NCI-H510A treated with DMSO at 0.1 percent for 48 hours (cell line): ENCODE measurements at regions not wholly inside any gene's neighbourhood (a gene's known extent, or its start where the extent isn't known, plus 50 kb on each side); places are given as distances from the start of the nearest gene placed in this dataset.

Source experiments
- DNase-seq: peaks from one replicate; lab custom pipeline; 2025; lab: John Stamatoyannopoulos, UW

- no peak for DNase-seq
Measured at GRCh38 chr12:42677461-42677860, 87.9 kb upstream of the PRICKLE1 start.

DNA sequence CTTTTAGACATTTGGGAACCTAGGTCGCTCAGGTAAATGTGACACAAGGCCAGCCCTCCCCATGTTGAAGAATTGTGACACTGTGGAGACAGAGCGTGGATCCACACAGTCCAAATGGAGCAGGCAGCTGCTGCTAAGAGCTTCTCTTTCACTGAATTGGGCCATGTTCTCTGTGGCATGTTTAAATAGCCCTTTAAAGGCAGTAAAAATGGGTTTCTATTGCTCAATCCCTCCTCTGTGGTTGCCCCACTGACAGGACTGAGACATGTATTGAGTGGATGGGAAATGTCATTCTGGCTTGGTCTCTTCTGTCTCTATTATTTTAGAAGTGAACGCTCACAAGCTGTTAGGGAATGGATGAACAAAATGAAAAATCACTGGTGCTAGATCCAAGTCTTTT lies 84.0 kb upstream of the PRICKLE1 start:
- DNase-seq: no peak

GRCh38 chr12:42670719-42671118 lies 81.2 kb upstream of the PRICKLE1 start:
- no peak for DNase-seq

GRCh38 chr12:42669553-42669952 lies 80.0 kb upstream of the PRICKLE1 start:
- DNase-seq: no peak

- DNase-seq: no peak
Measured at GRCh38 chr12:42666671-42667243, 77.2 kb upstream of the PRICKLE1 start.

DNA sequence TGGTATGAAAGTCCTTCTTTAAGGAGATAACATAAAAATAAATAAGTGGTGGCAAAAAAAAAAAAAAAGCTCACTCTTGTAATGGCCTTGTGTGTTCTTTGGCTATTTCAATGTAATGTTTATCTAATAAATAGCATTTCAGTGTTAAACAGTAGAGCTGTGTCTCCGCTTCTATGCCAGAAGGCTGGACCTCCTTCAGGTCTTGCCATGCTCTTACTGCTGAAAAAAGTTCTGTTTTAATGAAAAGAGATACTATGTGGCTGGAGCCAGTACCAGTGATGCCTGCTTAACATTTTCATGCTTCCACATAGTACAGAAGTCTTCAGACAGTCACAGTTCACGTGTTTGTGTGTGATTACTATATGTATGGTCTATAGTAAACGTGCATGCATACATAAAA lies 74.1 kb upstream of the PRICKLE1 start:
- no peak for DNase-seq

DNA sequence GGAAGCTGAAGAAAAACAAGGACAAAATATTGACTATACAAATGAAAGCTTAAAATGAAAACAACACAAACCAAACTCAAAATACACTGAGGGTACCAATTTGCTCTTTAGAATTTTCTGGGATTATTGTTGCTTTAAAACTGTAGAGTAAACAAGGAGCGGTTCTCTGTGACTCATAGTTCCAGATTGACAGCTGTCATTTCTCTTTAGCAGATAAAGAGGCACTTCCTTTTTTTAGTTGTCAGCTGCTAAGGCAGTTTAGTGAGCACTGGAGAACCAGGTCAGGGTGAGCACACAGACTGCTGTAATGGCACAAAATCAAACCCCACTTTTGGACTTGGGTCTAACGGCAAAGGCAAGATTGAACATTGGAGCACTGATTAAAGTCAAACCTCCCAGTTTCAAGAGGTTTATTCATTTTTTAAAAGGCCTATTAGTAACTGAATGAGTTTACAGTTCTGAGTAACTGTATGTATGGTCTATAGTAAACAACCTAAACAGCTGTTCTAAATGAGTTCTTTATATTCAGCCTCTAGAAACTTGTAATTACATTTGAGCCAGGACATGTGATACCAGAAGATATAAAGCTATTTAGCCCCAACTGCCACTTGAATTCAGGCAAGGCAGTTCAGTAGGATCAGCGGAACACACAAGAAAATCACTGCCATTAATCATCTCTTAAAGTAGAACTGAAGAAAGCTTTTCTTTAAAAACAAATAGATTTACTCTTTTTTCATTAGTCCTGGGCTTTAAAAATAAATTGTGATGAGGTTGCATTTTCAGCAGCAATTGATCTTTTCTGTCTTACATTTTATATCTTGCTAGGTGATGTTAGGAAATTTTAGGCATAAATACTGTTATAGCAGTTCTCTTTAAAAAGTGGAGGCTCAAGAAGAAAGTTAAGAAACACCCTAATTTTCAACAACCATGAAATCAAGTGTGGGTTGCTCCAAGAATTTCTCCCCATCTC lies 71.7 kb upstream of the PRICKLE1 start:
- no peak for DNase-seq

DNA sequence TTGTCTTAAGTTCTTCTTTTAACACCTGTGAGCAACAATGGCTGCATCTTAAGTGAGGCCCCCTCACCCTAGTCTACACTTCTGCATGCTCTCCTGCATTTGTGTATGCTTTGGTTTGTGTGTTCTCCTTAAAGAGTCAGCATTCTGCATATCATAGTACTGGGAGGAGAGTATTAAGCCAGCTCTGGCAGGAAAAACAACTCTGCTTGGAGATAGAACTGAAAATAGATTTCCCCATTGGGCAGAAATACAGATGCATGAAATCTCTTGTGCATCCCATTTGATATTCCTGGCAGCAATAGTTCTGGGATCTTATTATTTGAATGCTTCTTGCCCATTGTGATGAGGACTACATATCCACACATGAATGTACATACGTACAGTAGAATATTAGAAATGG lies 70.6 kb upstream of the PRICKLE1 start:
- no peak for DNase-seq

GRCh38 chr12:42652048-42652447 lies 62.5 kb upstream of the PRICKLE1 start:
- no peak for DNase-seq

GRCh38 chr12:42648061-42648460 lies 58.5 kb upstream of the PRICKLE1 start:
- DNase-seq: no peak

DNA sequence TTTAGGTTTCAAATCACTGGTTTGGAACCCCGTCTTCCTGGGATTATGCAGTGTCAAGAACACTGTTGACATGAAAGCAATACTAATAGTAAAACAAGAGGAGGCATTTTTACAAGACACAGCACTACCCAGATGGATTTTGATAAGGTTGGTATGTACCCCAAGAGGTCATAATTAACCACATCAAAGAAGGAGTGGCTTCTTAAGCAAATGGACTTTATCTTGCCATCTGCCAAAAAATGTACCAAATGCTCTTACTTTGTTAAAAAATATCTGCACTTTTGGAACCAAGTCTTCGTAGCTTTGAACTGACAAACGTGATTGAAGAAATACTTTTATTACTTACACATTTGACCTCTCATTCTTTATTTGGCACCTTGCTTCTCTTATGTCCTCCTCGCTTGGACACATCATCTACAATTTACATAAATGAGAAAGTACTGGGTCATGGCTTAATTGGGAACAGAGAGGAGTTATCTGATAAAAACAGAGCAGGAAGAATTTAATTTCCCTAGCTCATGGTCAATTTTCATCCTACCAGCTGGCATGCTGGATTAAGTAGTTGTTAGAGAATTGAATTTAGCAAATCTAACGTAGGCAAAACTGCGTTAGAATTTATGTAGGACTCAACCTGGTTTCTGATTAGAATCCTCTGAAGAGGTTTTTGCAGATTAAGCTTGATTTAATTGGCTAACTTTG lies 54.5 kb upstream of the PRICKLE1 start:
- no peak for DNase-seq

GRCh38 chr12:42641221-42641885 lies 51.8 kb upstream of the PRICKLE1 start:
- no peak for DNase-seq

- no peak for DNase-seq
Measured at GRCh38 chr12:42640391-42640790, 50.8 kb upstream of the PRICKLE1 start.

DNA sequence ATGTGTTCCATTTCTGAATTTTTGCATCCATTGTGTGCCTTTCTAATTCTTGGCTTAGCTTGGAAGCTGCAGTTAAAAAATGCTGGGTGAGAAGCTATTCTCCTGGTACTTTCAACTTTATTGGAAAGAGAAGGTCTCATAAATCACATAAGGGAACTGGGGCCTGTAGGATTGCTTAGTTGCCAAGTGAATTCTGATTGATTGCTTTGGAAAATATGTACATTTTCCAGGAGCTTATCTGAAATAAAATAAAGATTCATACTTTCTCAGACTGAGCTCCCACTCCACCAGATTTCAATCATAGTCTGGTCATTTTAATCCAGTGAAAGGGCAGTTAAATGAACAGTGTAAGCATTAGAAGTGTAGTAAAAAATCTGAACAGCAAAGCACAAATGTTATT lies 50.0 kb upstream of the PRICKLE1 start:
- DNase-seq: no peak
